Calu3 (cell line): ENCODE measurements at regions not wholly inside any gene's neighbourhood (a gene's known extent, or its start where the extent isn't known, plus 50 kb on each side); places are given as distances from the start of the nearest gene placed in this dataset.

Experiments
- BruUV-seq: library from RNA; stranded (reverse); fragments of 400-500 nt; replicated peaks from 2 replicates; lab custom pipeline; 2021; lab: Mats Ljungman, UMichigan
- CTCF ChIA-PET: fragments of 300-600 bp; sonication (Branson Sonifier 250); formaldehyde crosslinking; loops from one replicate; lab custom pipeline; 2022; ENCODE audit warnings: antibody characterized with exemption; lab: Charles Lee
- DNase-seq: peaks from one replicate; pipeline ENCODE4 v3.0.0; 2022
- H3K27ac Mint-ChIP-seq: one replicate; pipeline ENCODE4 v1.8.0; 2022; ENCODE audit warnings: mixed read lengths; ENCODE audit not compliant: unreplicated experiment
- H3K27me3 Mint-ChIP-seq: one replicate; pipeline ENCODE4 v1.8.0; 2022; ENCODE audit warnings: mixed read lengths; ENCODE audit not compliant: unreplicated experiment
- H3K36me3 Mint-ChIP-seq: one replicate; pipeline ENCODE4 v1.8.0; 2022; ENCODE audit warnings: mild to moderate bottlenecking, moderate library complexity, mixed read lengths; ENCODE audit not compliant: insufficient read depth, unreplicated experiment
- H3K4me1 Mint-ChIP-seq: one replicate; pipeline ENCODE4 v1.8.0; 2022; ENCODE audit warnings: mild to moderate bottlenecking, low read depth, mixed read lengths; ENCODE audit not compliant: unreplicated experiment
- H3K4me3 Mint-ChIP-seq: one replicate; pipeline ENCODE4 v1.8.0; 2022; ENCODE audit warnings: mild to moderate bottlenecking, low read depth, moderate library complexity, mixed read lengths; ENCODE audit not compliant: unreplicated experiment
- H3K9me3 Mint-ChIP-seq: one replicate; pipeline ENCODE4 v1.8.0; 2022; ENCODE audit warnings: low read depth, mixed read lengths; ENCODE audit not compliant: unreplicated experiment
- CTCF ChIP-seq: fragments of 200-600 bp; IDR thresholded peaks from one replicate; pipeline ENCODE4 v1.8.0; 2022; ENCODE audit warnings: antibody characterized with exemption; ENCODE audit not compliant: unreplicated experiment
- intact Hi-C: fragments of 100-400 bp; cut with micrococcal nuclease; formaldehyde crosslinking; loops from one replicate; pipeline ENCODE4 v1.10.0; 2022; ENCODE audit not compliant: unreplicated experiment

GRCh38 chrX:99077099-99077498 is 1333.0 kb downstream of the PCDH19 start:
- peaks cover 2% of the 10 kb centered on the region for H3K9me3 Mint-ChIP-seq
- no peak for TF ChIP-seq CTCF
- CTCF ChIA-PET = no interaction called here
- no peaks in the 10 kb centered on the region for H3K36me3 Mint-ChIP-seq
- intact Hi-C loops = no loop called here
- H3K27ac Mint-ChIP-seq = no peak overlapping the region
- BruUV-seq = no TSS peak
- no peaks in the 10 kb centered on the region for H3K27me3 Mint-ChIP-seq
- H3K4me1 Mint-ChIP-seq = no peaks in the 10 kb centered on the region
- DNase-seq = no peak
- H3K4me3 Mint-ChIP-seq = no peak overlapping the region

GRCh38 chrX:99073551-99073950 is 1336.5 kb downstream of the PCDH19 start:
- no peak for TF ChIP-seq CTCF
- CTCF ChIA-PET = no interaction called here
- Mint-ChIP-seq H3K27ac (no peak overlapping the region), H3K4me1 (no peaks in the 10 kb centered on the region), H3K27me3 (no peaks in the 10 kb centered on the region), H3K36me3 (no peaks in the 10 kb centered on the region), H3K9me3 (peaks cover 4% of the 10 kb centered on the region), H3K4me3 (no peak overlapping the region)
- intact Hi-C loops = no loop called here
- DNase-seq = no peak
- BruUV-seq = no TSS peak

- intact Hi-C loops = no loop called here
- Mint-ChIP-seq H3K4me3 (no peak overlapping the region), H3K27me3 (no peaks in the 10 kb centered on the region), H3K27ac (no peak overlapping the region), H3K36me3 (no peaks in the 10 kb centered on the region), H3K4me1 (no peaks in the 10 kb centered on the region), H3K9me3 (peaks cover 6% of the 10 kb centered on the region)
- DNase-seq = no peak
- CTCF ChIA-PET = no interaction called here
- no TSS peak for BruUV-seq
- TF ChIP-seq CTCF = no peak
These were observed 1358.4 kb downstream of the PCDH19 start for GRCh38 chrX:99051639-99052038.

- H3K27me3 Mint-ChIP-seq = no peaks in the 10 kb centered on the region
- TF ChIP-seq CTCF = no peak
- no TSS peak for BruUV-seq
- no peak overlapping the region for H3K27ac Mint-ChIP-seq
- intact Hi-C loops = no loop called here
- H3K9me3 Mint-ChIP-seq = peaks cover 7% of the 10 kb centered on the region
- no peak overlapping the region for H3K4me3 Mint-ChIP-seq
- no peaks in the 10 kb centered on the region for H3K36me3 Mint-ChIP-seq
- CTCF ChIA-PET = no interaction called here
- H3K4me1 Mint-ChIP-seq = no peaks in the 10 kb centered on the region
- no peak for DNase-seq
These were observed 1376.7 kb downstream of the PCDH19 start for GRCh38 chrX:99033226-99033901.
